Esophagus muscularis mucosa (tissue), 4 donors: ENCODE measurements at regions not wholly inside any gene's neighbourhood (a gene's known extent, or its start where the extent isn't known, plus 50 kb on each side); places are given as distances from the start of the nearest gene placed in this dataset.

ENCODE experiments used
- DNase-seq: peaks from one replicate; pipeline ENCODE4 v3.0.0-alpha.2; 2017; ENCODE audit errors: extremely low spot score
- H3K27ac ChIP-seq, 4 donors: fragments of 200-600 bp; sonication (generic); replicated peaks in 1 of 4; 1 replicate in 3 of 4; 2 replicates in 1 of 4; pipeline ENCODE4 v1.5.1; 2016 to 2019; ENCODE audit warnings: mild to moderate bottlenecking in 1 of 4
- H3K27me3 ChIP-seq, 4 donors: fragments of 200-600 bp; sonication (generic); one replicate each; pipeline versions ENCODE4 v1.5.1 to v1.6.0; 2016 to 2019
- H3K36me3 ChIP-seq, 4 donors: fragments of 200-600 bp; sonication (generic); one replicate each; pipeline ENCODE4 v1.5.1; 2016 to 2019
- H3K4me1 ChIP-seq, 4 donors: fragments of 200-600 bp; sonication (generic); one replicate each; pipeline ENCODE4 v1.5.1; 2016 to 2019
- H3K4me3 ChIP-seq, 4 donors: fragments of 200-600 bp; sonication (generic); 1 replicate in 2 of 4; 2 replicates in 2 of 4; pipeline ENCODE4 v1.5.1; 2016 to 2019; ENCODE audit warnings: mild to moderate bottlenecking in 4 of 4, moderate library complexity in 1 of 4
- H3K9me3 ChIP-seq, 4 donors: fragments of 200-600 bp; sonication (generic); 1 replicate in 3 of 4; 2 replicates in 1 of 4; pipeline ENCODE4 v1.5.1; 2016 to 2019
- EP300 ChIP-seq: sonication (generic); formaldehyde crosslinking; IDR thresholded peaks from one replicate; pipeline ENCODE4 v1.6.1; 2017; ENCODE audit warnings: antibody characterized with exemption
- POLR2A ChIP-seq: fragments of 450-650 bp; IDR thresholded peaks from one replicate; pipeline ENCODE4 v1.6.1; 2017; ENCODE audit warnings: antibody characterized with exemption, moderate library complexity, mild to moderate bottlenecking, low read depth
- POLR2AphosphoS5 ChIP-seq, 2 donors: sonication (generic); formaldehyde crosslinking; IDR thresholded peaks; one replicate each; pipeline ENCODE4 v1.6.1; 2017; ENCODE audit warnings: antibody characterized with exemption in 2 of 2
- WGBS: methylation state at CpG from one replicate; pipeline ENCODE4 v1.1.5; 2018; 5-methylcytosine and 5-hydroxymethylcytosine counted together
- intact Hi-C: fragments of 100-400 bp; cut with DNase I; formaldehyde crosslinking; loops from one replicate; pipeline ENCODE4 v1.15.1; 2023
- TF ChIP-seq, protein P1 (sequence below), 3 experiments: fragments of 200-600 bp in 2 of 3; fragments of 450-650 bp in 1 of 3; sonication (generic) in 2 of 3; IDR thresholded peaks; one replicate each; pipeline ENCODE4 v1.5.1; 2017 to 2019; ENCODE audit warnings: antibody characterized with exemption in 3 of 3, mild to moderate bottlenecking in 2 of 3, moderate library complexity in 1 of 3

GRCh38 chr3:159210336-159210735 is 408.5 kb downstream of the MFSD1 start:
- DNase-seq: no peak
- H3K4me1 ChIP-seq: no peaks in the 10 kb centered on the region
- intact Hi-C loops: no loop called here
- H3K27ac ChIP-seq: no peak overlapping the region
- TF ChIP-seq POLR2A (no peak), EP300 (no peak), POLR2AphosphoS5 (IDR thresholded peaks at IDR 0.05) (no peak)
- TF ChIP-seq, protein P1, sequence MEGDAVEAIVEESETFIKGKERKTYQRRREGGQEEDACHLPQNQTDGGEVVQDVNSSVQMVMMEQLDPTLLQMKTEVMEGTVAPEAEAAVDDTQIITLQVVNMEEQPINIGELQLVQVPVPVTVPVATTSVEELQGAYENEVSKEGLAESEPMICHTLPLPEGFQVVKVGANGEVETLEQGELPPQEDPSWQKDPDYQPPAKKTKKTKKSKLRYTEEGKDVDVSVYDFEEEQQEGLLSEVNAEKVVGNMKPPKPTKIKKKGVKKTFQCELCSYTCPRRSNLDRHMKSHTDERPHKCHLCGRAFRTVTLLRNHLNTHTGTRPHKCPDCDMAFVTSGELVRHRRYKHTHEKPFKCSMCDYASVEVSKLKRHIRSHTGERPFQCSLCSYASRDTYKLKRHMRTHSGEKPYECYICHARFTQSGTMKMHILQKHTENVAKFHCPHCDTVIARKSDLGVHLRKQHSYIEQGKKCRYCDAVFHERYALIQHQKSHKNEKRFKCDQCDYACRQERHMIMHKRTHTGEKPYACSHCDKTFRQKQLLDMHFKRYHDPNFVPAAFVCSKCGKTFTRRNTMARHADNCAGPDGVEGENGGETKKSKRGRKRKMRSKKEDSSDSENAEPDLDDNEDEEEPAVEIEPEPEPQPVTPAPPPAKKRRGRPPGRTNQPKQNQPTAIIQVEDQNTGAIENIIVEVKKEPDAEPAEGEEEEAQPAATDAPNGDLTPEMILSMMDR (IDR thresholded peaks at IDR 0.05): no peak
- no peaks in the 10 kb centered on the region for H3K27me3 ChIP-seq
- no peaks in the 10 kb centered on the region for H3K36me3 ChIP-seq
- no peak overlapping the region for H3K4me3 ChIP-seq
- 95% methylated on average over 1 of the region's 1 CpG for WGBS
- H3K9me3 ChIP-seq: peaks cover 0 to 2% (median 0%) of the 10 kb centered on the region in 4 donors

DNA sequence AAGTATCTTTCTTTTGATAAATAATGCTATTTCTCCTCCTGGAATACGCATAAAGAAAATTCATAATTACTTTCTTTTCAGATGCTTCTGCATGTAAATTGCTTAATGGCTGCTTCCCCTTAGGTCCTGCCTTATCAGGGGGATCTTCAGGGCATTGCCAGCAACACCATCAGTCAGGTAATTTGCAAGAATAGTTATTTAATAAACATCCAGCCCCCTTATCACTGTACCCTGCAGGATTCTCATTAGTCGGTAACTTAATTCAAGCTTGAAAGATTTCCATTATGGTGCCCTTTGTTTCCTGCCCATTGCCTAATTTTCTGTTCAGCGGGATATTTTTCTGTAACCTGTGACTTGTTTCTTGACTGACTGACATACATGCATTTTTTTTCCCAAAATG is 414.5 kb downstream of the MFSD1 start:
- no peak for TF ChIP-seq POLR2A
- no peak for TF ChIP-seq EP300
- TF ChIP-seq, protein P1 (IDR thresholded peaks at IDR 0.05): no peak
- no peak for TF ChIP-seq POLR2AphosphoS5 (IDR thresholded peaks at IDR 0.05)
- no peaks in the 10 kb centered on the region for H3K27me3 ChIP-seq
- intact Hi-C loops: no loop called here
- H3K4me3 ChIP-seq: no peak overlapping the region
- DNase-seq: no peak
- no peak overlapping the region for H3K27ac ChIP-seq
- H3K4me1 ChIP-seq: no peaks in the 10 kb centered on the region
- H3K36me3 ChIP-seq: no peaks in the 10 kb centered on the region
- WGBS: 95% methylated on average over 3 of the region's 3 CpGs
- H3K9me3 ChIP-seq: no peaks in the 10 kb centered on the region

DNA sequence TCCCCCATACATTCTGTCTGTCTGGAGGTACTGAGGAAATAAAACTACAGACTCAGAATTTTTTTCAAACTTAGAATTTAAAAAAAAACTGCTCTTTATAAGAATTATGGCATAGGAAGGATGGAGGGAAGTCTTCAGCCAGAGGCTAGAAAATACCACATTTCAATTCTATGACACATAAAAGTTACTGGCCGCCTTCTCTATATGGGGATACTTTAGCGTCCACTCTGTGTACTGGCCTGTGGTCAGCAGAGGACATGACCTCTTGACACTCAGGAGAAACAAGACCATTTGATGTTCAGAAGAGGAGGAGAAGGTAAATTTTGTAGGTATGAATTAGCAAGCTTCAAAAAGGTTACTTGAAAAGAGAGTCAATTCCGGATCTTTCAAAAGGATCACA is 417.4 kb downstream of the MFSD1 start:
- TF ChIP-seq, protein P1 (IDR thresholded peaks at IDR 0.05): no peak
- TF ChIP-seq POLR2A: no peak
- TF ChIP-seq EP300: no peak
- TF ChIP-seq POLR2AphosphoS5 (IDR thresholded peaks at IDR 0.05): no peak
- intact Hi-C loops: no loop called here
- H3K27ac ChIP-seq: no peak overlapping the region
- no peak for DNase-seq
- no peaks in the 10 kb centered on the region for H3K36me3 ChIP-seq
- H3K9me3 ChIP-seq: no peaks in the 10 kb centered on the region
- H3K4me3 ChIP-seq: no peak overlapping the region
- 95% methylated on average over 3 of the region's 3 CpGs for WGBS
- H3K4me1 ChIP-seq: no peaks in the 10 kb centered on the region
- no peaks in the 10 kb centered on the region for H3K27me3 ChIP-seq

GRCh38 chr3:159221335-159221734 is 419.5 kb downstream of the MFSD1 start:
- Histone ChIP-seq H3K36me3 (no peaks in the 10 kb centered on the region), H3K4me3 (no peak overlapping the region), H3K9me3 (no peaks in the 10 kb centered on the region), H3K4me1 (no peaks in the 10 kb centered on the region), H3K27ac (no peak overlapping the region), H3K27me3 (no peaks in the 10 kb centered on the region)
- WGBS: 81% methylated on average over 1 of the region's 1 CpG
- DNase-seq: no peak
- intact Hi-C loops: no loop called here
- no peak for TF ChIP-seq POLR2A

DNA sequence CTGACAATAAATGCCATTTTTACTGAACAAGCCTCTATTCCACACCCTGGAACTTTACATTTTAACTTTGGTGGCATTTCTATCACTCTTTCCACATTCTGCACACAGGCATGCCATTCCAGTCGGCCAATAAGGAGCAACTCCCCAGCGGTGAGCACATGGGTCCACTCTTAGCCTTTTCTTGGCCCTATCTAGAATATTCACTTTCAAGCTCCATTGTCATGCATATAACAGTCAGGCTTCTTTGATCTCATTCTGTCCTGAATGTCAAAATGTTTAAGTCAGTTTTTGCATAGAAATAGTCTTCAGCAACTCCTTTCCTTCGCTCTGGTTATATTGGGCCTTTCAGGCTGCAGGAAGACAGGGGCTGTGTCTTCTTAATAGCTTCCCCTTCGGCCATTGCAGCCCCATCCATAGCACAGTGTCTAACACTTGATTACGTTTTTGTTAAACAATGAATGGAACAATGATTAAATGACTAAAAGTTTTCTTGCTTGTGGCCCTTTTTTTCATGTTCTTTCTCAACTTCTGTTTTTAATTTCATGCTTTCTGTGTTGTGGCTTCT is 427.3 kb downstream of the MFSD1 start:
- no peaks in the 10 kb centered on the region for H3K9me3 ChIP-seq
- 79% methylated on average over 5 of the region's 5 CpGs for WGBS
- no peaks in the 10 kb centered on the region for H3K27me3 ChIP-seq
- no peak overlapping the region for H3K27ac ChIP-seq
- no peaks in the 10 kb centered on the region for H3K4me1 ChIP-seq
- TF ChIP-seq EP300 (no peak), POLR2A (no peak)
- intact Hi-C loops: no loop called here
- DNase-seq: no peak
- H3K4me3 ChIP-seq: no peak overlapping the region
- H3K36me3 ChIP-seq: no peaks in the 10 kb centered on the region

DNA sequence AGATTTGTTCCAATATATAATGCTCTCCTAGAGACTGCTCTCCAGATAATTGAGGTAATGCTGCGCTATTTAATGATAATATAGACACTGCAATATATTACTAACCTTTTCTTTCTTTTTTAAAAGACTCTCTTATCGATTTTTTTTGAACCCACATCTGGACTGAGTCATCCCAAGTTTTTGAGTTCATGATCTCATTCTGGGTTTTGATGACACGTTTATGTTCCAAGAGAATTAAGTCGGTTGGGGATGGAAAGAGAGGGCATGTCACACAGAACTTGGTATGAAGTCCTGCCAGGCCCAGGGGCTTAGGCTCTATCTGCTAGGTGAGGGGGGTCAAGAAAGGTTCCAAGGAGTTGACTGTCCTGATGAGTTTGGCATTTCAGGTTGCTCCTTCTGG is 431.1 kb downstream of the MFSD1 start:
- H3K4me1 ChIP-seq: no peaks in the 10 kb centered on the region
- no peak overlapping the region for H3K27ac ChIP-seq
- H3K4me3 ChIP-seq: no peak overlapping the region
- H3K9me3 ChIP-seq: no peaks in the 10 kb centered on the region
- H3K27me3 ChIP-seq: no peaks in the 10 kb centered on the region
- WGBS: 73% methylated on average over 4 of the region's 4 CpGs
- intact Hi-C loops: no loop called here
- H3K36me3 ChIP-seq: no peaks in the 10 kb centered on the region
- TF ChIP-seq EP300: no peak
- no peak for TF ChIP-seq POLR2AphosphoS5 (IDR thresholded peaks at IDR 0.05)
- TF ChIP-seq, protein P1 (IDR thresholded peaks at IDR 0.05): no peak
- TF ChIP-seq POLR2A: no peak
- DNase-seq: no peak
